ENCODE measurements at regions not wholly inside any gene's neighbourhood (a gene's known extent, or its start where the extent isn't known, plus 50 kb on each side); places are given as distances from the start of the nearest gene placed in this dataset.

DNA sequence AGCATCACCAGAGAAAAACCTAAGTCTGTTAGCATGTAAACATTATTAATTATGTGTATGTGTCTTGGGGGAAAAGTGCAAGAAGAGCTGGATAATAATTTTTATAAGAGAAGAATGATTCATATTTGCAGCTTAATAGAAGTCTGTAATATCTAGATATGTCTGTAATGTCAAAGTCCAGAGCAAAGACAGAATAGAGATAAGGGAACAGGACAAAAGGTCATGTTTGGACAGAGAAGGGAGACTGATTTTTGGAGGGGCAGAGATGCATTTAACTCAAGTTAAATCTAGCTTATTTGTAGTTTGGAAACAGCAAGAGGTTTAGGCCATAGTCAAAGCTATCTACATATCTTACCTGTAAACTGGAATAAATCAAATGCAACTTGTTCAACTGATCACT is 61.2 kb downstream of the MAGED1 start:
- no peak for DNase-seq
- TF ChIP-seq POLR2A (IDR thresholded peaks at IDR 0.05; ENCODE audit: low read length) (no peak), GATA1 (IDR thresholded peaks at IDR 0.05; ENCODE audit: low read depth, low read length) (no peak)

DNA sequence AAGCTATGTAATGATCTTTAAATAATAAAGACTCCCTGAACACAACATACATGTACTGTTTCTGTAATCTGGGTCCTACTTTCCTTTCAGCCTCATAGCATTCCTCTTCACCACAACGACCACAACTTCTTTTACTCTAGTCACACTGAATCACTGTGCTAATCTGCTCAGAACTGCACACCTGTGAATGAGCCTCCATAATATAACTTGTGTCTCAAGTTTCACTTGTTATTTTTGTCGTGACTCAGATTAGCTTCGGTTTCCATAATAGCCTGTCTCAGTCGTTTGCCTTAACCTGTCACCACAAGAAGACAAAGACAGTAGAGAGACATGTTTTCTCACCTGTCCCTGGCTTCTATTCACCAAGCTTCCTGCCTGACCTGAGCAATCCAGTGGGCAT is 61.8 kb downstream of the MAGED1 start:
- TF ChIP-seq POLR2A (IDR thresholded peaks at IDR 0.05; ENCODE audit: low read length), result no peak
- no peak for TF ChIP-seq GATA1 (IDR thresholded peaks at IDR 0.05; ENCODE audit: low read depth, low read length)
- DNase-seq, result no peak

DNA sequence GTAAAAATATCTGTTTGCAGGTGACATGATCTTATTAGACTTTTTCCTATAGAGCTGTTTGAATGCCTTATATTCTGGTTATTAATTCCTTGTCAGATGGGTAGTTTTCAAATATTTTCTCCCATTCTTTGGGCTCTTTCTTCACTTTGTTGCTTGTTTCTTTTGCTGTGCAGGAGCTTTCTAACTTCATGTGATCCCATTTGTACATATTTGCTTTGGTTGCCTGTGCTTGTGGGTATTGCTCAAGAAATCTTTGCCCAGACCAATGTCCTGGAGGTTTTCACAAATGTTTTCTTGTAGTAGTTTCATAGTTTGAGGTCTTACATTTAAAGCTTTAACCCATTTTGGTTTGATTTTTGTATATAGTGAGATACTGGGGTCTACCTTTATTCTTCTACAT is 63.0 kb downstream of the MAGED1 start:
- TF ChIP-seq GATA1 (IDR thresholded peaks at IDR 0.05; ENCODE audit: low read depth, low read length), result no peak
- TF ChIP-seq POLR2A (IDR thresholded peaks at IDR 0.05; ENCODE audit: low read length), result no peak
- DNase-seq, result no peak

- no peak for DNase-seq
- TF ChIP-seq GATA1 (IDR thresholded peaks at IDR 0.05; ENCODE audit: low read depth, low read length) (no peak), POLR2A (IDR thresholded peaks at IDR 0.05; ENCODE audit: low read length) (no peak)
Measured at GRCh38 chrX:51975360-51975759, 81.9 kb downstream of the MAGED1 start.

DNA sequence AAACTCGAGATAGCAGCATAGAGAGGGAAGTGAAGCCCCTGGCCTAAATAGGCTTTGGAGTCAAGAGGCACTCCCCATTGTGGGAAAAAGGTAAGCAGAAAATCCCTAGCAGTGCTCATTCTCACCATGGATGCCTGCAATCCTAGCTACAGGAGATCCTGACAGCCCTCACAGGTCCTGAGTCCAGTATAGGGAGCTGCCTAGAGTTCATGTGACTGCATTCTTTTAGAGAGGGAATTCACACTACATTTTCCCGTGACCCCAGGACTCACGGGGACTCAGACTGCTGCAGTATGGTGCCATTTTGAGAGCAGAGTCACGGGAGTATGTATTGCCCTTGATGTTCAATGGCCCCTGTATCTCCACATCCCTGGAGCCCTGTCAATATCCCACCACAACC is 82.4 kb downstream of the MAGED1 start:
- no peak for TF ChIP-seq GATA1 (IDR thresholded peaks at IDR 0.05; ENCODE audit: low read depth, low read length)
- TF ChIP-seq POLR2A (IDR thresholded peaks at IDR 0.05; ENCODE audit: low read length), result no peak
- DNase-seq, result peak in 1 of 2 experiments; percentile 0

- no peak for DNase-seq
- TF ChIP-seq GATA1 (IDR thresholded peaks at IDR 0.05; ENCODE audit: low read depth, low read length), result no peak
- no peak for TF ChIP-seq POLR2A (IDR thresholded peaks at IDR 0.05; ENCODE audit: low read length)
Measured at GRCh38 chrX:51976503-51976902, 83.1 kb downstream of the MAGED1 start.

Data from erythroblast (primary cell).